ENCODE measurements at regions not wholly inside any gene's neighbourhood (a gene's known extent, or its start where the extent isn't known, plus 50 kb on each side); places are given as distances from the start of the nearest gene placed in this dataset.

DNA sequence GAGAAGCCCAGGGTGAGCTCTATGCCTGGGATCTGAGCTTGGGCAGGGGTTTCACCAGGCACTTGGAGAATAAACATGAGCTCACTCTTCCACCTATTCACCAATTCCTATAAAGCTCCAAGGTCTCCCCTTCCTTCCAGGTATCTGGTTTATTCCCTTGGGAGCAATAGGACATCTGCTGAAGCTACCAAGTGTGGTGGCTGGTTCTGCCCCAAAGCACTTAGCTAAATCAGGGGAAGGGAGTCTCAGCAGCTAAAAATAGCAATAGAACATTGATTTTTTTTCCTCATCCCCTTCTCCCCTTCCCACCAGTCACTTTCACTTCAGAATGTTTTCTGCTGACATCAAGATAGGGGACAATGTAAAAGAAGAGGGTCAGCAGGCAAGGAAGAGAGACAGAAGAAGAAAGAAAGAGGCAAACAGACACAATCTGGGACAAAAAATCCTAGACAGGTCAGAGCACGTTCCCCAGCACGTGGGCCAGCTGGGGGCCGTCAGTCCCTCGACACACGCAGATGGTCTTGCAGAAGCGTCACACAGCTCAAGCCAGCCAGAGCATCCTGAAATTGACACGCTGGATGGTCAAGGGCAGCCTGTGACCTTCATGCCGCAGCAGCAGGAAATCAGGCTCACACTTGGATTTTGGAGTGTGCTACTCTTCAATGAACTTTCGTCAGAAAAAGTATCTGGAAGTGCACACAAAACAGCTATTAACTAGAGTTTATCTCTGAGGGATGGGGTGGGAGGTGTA, 176.0 kb downstream of the ZNF608 start:
- TF ChIP-seq, protein P1, sequence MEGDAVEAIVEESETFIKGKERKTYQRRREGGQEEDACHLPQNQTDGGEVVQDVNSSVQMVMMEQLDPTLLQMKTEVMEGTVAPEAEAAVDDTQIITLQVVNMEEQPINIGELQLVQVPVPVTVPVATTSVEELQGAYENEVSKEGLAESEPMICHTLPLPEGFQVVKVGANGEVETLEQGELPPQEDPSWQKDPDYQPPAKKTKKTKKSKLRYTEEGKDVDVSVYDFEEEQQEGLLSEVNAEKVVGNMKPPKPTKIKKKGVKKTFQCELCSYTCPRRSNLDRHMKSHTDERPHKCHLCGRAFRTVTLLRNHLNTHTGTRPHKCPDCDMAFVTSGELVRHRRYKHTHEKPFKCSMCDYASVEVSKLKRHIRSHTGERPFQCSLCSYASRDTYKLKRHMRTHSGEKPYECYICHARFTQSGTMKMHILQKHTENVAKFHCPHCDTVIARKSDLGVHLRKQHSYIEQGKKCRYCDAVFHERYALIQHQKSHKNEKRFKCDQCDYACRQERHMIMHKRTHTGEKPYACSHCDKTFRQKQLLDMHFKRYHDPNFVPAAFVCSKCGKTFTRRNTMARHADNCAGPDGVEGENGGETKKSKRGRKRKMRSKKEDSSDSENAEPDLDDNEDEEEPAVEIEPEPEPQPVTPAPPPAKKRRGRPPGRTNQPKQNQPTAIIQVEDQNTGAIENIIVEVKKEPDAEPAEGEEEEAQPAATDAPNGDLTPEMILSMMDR (IDR thresholded peaks at IDR 0.05) = no peak
- no peak for TF ChIP-seq POLR2A (IDR thresholded peaks at IDR 0.05)

Measured in uterus (tissue), 2 donors.